HepG2 (cell line): ENCODE measurements at regions not wholly inside any gene's neighbourhood (a gene's known extent, or its start where the extent isn't known, plus 50 kb on each side); places are given as distances from the start of the nearest gene placed in this dataset.

Source experiments
- ATAC-seq: fragments of 200-7000 bp; cut with Tn5 transposase; 3 replicates; pipeline ENCODE4 v1.9.1; 2020; ENCODE audit warnings: mild to moderate bottlenecking, moderate library complexity
- BruUV-seq: library from RNA; stranded (reverse); fragments of 400-500 nt; replicated peaks from 2 replicates; lab custom pipeline; 2021; lab: Mats Ljungman, UMichigan
- CTCF ChIA-PET: fragments of 300-600 bp; formaldehyde crosslinking; extraction: SDS; loops from one replicate; lab custom pipeline; 2021; ENCODE audit warnings: low total read pairs, inconsistent platforms, low intra/inter-chr PET ratio; lab: Yijun Ruan, JAX
- POLR2A ChIA-PET: fragments of 350-600 bp; sonication (Branson Sonifier 250); formaldehyde crosslinking; loops from one replicate; lab custom pipeline; 2020; ENCODE audit warnings: antibody characterized with exemption, inconsistent platforms; lab: Yijun Ruan, JAX
- DNase-seq: peaks from one replicate; pipeline ENCODE4 v3.0.0-alpha.2; 2015; ENCODE audit warnings: low spot score
- FAIRE-seq: peaks from 3 replicates; lab custom pipeline; 2011; peaks lifted over from hg19 to GRCh38; lab: Jason Lieb, UNC
- H2AFZ ChIP-seq: one replicate; pipeline ENCODE4 v1.6.1; 2011; ENCODE audit warnings: low read length, inconsistent platforms
- H3K27ac ChIP-seq: fragments of 300-600 bp; 3 replicates; pipeline ENCODE4 v1.8.0; 2011; ENCODE audit warnings: mixed run types, mild to moderate bottlenecking, mixed read lengths, low read length, inconsistent platforms; ENCODE audit not compliant: insufficient read depth; ENCODE audit errors: extremely low read length
- H3K27me3 ChIP-seq, 2 experiments: fragments of 200-600 bp in 1 of 2; 2 replicates in 1 of 2; 3 replicates in 1 of 2; pipeline versions ENCODE4 v1.6.0 to v1.8.0; 2011; ENCODE audit warnings: low read length in 2 of 2, mild to moderate bottlenecking in 2 of 2, moderate library complexity in 2 of 2, inconsistent platforms in 1 of 2; ENCODE audit not compliant: insufficient read depth in 2 of 2, control insufficient read depth in 1 of 2
- H3K36me3 ChIP-seq, 2 experiments: fragments of 200-600 bp in 1 of 2; replicated peaks in 1 of 2; 2 replicates in 1 of 2; 3 replicates in 1 of 2; pipeline versions ENCODE4 v1.5.1 to v1.8.0; 2011; ENCODE audit warnings: low read length in 2 of 2, inconsistent platforms in 1 of 2; ENCODE audit not compliant: insufficient read depth in 2 of 2, control insufficient read depth in 1 of 2
- H3K4me1 ChIP-seq: 2 replicates; pipeline ENCODE4 v1.5.1; 2012; ENCODE audit warnings: low read length, inconsistent platforms; ENCODE audit not compliant: insufficient read depth
- H3K4me2 ChIP-seq: 2 replicates; pipeline ENCODE4 v1.6.0; 2011; ENCODE audit warnings: low read depth, low read length, inconsistent platforms
- H3K4me3 ChIP-seq, 3 experiments: fragments of 200-600 bp in 1 of 3; sonication (generic), shearing (Covaris generic) in 1 of 3; replicated peaks in 1 of 3; 2 replicates each; pipeline ENCODE4 v1.5.1; 2011 to 2016; ENCODE audit warnings: low read length in 3 of 3, inconsistent platforms in 2 of 3, low read depth in 2 of 3, mild to moderate bottlenecking in 2 of 3, control low read depth in 1 of 3, mixed read lengths in 1 of 3; ENCODE audit not compliant: insufficient read depth in 1 of 3
- H3K79me2 ChIP-seq: one replicate; pipeline ENCODE4 v1.6.1; 2011; ENCODE audit warnings: low read length, inconsistent platforms; ENCODE audit not compliant: insufficient read depth
- H3K9ac ChIP-seq: 2 replicates; pipeline ENCODE4 v1.6.0; 2011; ENCODE audit warnings: mild to moderate bottlenecking, low read depth, low read length, inconsistent platforms; ENCODE audit not compliant: insufficient read depth
- H3K9me3 ChIP-seq: 2 replicates; pipeline ENCODE4 v1.5.1; 2012; ENCODE audit warnings: mild to moderate bottlenecking, low read length
- H4K20me1 ChIP-seq: 2 replicates; pipeline ENCODE4 v1.6.0; 2011; ENCODE audit warnings: inconsistent platforms, mild to moderate bottlenecking, low read length, moderate library complexity; ENCODE audit not compliant: insufficient read depth
- ADNP ChIP-seq: sonication (generic); formaldehyde crosslinking; IDR thresholded peaks from 2 replicates; pipeline ENCODE4 v1.4.0; 2020; ENCODE audit warnings: missing genetic modification reagents
- ATRX ChIP-seq: sonication (generic); formaldehyde crosslinking; IDR thresholded peaks from 2 replicates; pipeline ENCODE4 v1.4.0; 2020; ENCODE audit warnings: missing genetic modification reagents, borderline replicate concordance
- DPF2 ChIP-seq: sonication (generic); formaldehyde crosslinking; IDR thresholded peaks from 2 replicates; pipeline ENCODE4 v1.4.0; 2020; ENCODE audit warnings: mild to moderate bottlenecking, low read depth, missing genetic modification reagents, borderline replicate concordance
- HDAC2 ChIP-seq: sonication (generic); formaldehyde crosslinking; IDR thresholded peaks from 2 replicates; pipeline ENCODE4 v1.4.0; 2020; ENCODE audit warnings: missing genetic modification reagents
- SAFB2 ChIP-seq: sonication (generic); formaldehyde crosslinking; IDR thresholded peaks from 2 replicates; pipeline ENCODE4 v1.5.1; 2020; ENCODE audit warnings: missing genetic modification reagents, low read depth, mild to moderate bottlenecking, borderline replicate concordance
- SUZ12 ChIP-seq: fragments of 150-350 bp; IDR thresholded peaks from 2 replicates; pipeline ENCODE4 v1.6.1; 2014; ENCODE audit warnings: low read depth, low read length
- SYNCRIP ChIP-seq: fragments of 200-400 bp; formaldehyde crosslinking; IDR thresholded peaks from 2 replicates; pipeline ENCODE4 v1.6.1; 2018; ENCODE audit warnings: mild to moderate bottlenecking, low read depth, low read length; ENCODE audit not compliant: insufficient read depth
- ZBTB1 ChIP-seq: sonication (generic); formaldehyde crosslinking; IDR thresholded peaks from 2 replicates; pipeline ENCODE4 v1.4.0; 2020; ENCODE audit warnings: missing genetic modification reagents, borderline replicate concordance
- ZFX ChIP-seq: sonication (generic); formaldehyde crosslinking; IDR thresholded peaks from 2 replicates; pipeline ENCODE4 v1.4.0; 2020; ENCODE audit warnings: mild to moderate bottlenecking, low read depth, missing genetic modification reagents, moderate library complexity
- ZNF224 ChIP-seq: sonication (generic); formaldehyde crosslinking; IDR thresholded peaks from 2 replicates; pipeline ENCODE4 v1.5.0; 2020; ENCODE audit warnings: mild to moderate bottlenecking, missing genetic modification reagents
- ZNF605 ChIP-seq: sonication (generic); formaldehyde crosslinking; IDR thresholded peaks from 2 replicates; pipeline ENCODE4 v1.8.0; 2022; ENCODE audit warnings: mild to moderate bottlenecking, missing genetic modification reagents
- WGBS: methylation state at CpG from one replicate; pipeline ENCODE4 v1.1.6; 2017; ENCODE audit warnings: low lambda C conversion rate; 5-methylcytosine and 5-hydroxymethylcytosine counted together
- in situ Hi-C: cut with HindIII; loops from 2 replicates; pipeline ENCODE4 v1.10.0; 2017; ENCODE audit warnings: low pct_unique_long_range_greater_than_20kb; ENCODE audit not compliant: extremely low pct_ligation_motif_present
- intact Hi-C: fragments of 100-400 bp; cut with micrococcal nuclease; formaldehyde crosslinking; loops from one replicate; pipeline ENCODE4 v1.10.0; 2022; ENCODE audit not compliant: unreplicated experiment
- TF ChIP-seq, protein P1 (sequence below): sonication (generic); formaldehyde crosslinking; IDR thresholded peaks from 2 replicates; pipeline ENCODE4 v1.8.0; 2022; ENCODE audit warnings: mild to moderate bottlenecking, missing genetic modification reagents; ENCODE audit not compliant: insufficient replicate concordance
- TF ChIP-seq, protein P2 (sequence below): sonication (generic); formaldehyde crosslinking; IDR thresholded peaks from 2 replicates; pipeline ENCODE4 v1.5.0; 2020; ENCODE audit warnings: missing genetic modification reagents

DNA sequence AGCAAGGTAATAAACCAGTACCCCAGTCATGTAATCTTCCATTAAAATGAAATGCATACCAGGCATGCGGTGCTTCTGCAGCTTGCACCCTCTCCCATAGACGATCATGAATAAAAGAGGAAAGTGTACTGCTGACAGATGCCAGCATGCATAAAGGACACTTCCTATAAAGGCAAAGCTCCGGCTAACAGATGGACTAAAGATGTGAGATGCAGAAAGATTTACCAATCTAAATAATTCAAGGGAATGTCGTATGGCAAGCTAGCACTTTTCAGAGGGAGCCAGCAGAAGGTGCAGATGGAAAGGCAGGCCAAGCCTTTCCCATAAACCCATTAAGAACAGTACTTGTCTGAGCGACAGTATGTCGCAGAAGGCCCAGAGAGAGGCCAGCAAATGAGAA, 542.0 kb downstream of the NUF2 start:
- ChIA-PET POLR2A (no interaction called here), CTCF (no interaction called here)
- in situ Hi-C loops: no loop called here

GRCh38 chr1:163864207-163864606, 542.5 kb downstream of the NUF2 start:
- H3K27me3 ChIP-seq: no peaks in the 10 kb centered on the region
- ChIA-PET POLR2A (no interaction called here), CTCF (no interaction called here)
- FAIRE-seq: no peak
- H3K9me3 ChIP-seq: peaks cover 88% of the 10 kb centered on the region
- H4K20me1 ChIP-seq: no peaks in the 10 kb centered on the region
- no peak overlapping the region for H3K27ac ChIP-seq
- BruUV-seq: no TSS peak
- H3K4me3 ChIP-seq: no peak overlapping the region
- no peak for ATAC-seq
- no peaks in the 10 kb centered on the region for H3K36me3 ChIP-seq
- H3K9ac ChIP-seq: no peak overlapping the region
- DNase-seq: no peak
- H3K4me1 ChIP-seq: no peaks in the 10 kb centered on the region
- no peak overlapping the region for H2AFZ ChIP-seq
- no peaks in the 10 kb centered on the region for H3K79me2 ChIP-seq
- H3K4me2 ChIP-seq: no peak overlapping the region
- intact Hi-C loops: no loop called here
- 43% methylated on average over 1 of the region's 1 CpG for WGBS
- in situ Hi-C loops: no loop called here
- TF ChIP-seq SYNCRIP: no peak
- no peak for TF ChIP-seq HDAC2 (CRISPR knock-in tag)
- no peak for TF ChIP-seq SUZ12
- no peak for TF ChIP-seq ZBTB1
- TF ChIP-seq, protein P1, sequence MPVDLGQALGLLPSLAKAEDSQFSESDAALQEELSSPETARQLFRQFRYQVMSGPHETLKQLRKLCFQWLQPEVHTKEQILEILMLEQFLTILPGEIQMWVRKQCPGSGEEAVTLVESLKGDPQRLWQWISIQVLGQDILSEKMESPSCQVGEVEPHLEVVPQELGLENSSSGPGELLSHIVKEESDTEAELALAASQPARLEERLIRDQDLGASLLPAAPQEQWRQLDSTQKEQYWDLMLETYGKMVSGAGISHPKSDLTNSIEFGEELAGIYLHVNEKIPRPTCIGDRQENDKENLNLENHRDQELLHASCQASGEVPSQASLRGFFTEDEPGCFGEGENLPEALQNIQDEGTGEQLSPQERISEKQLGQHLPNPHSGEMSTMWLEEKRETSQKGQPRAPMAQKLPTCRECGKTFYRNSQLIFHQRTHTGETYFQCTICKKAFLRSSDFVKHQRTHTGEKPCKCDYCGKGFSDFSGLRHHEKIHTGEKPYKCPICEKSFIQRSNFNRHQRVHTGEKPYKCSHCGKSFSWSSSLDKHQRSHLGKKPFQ (CRISPR knock-in tag): no peak
- TF ChIP-seq SAFB2 (CRISPR knock-in tag): no peak
- TF ChIP-seq ATRX (CRISPR knock-in tag): no peak

More for the DNA sequence above, 542.0 kb downstream of the NUF2 start:
- intact Hi-C loops: no loop called here
- H4K20me1 ChIP-seq: no peaks in the 10 kb centered on the region
- WGBS: 0% methylated on average over 6 of the region's 6 CpGs
- ATAC-seq (no peak), DNase-seq (no peak), FAIRE-seq (no peak)
- no peak overlapping the region for H3K9ac ChIP-seq
- no peak for TF ChIP-seq ZNF605
- TF ChIP-seq ZFX (CRISPR knock-in tag): no peak
- TF ChIP-seq ADNP: no peak
- TF ChIP-seq SAFB2 (CRISPR knock-in tag): no peak
- no peak for TF ChIP-seq ZNF224 (CRISPR knock-in tag)
- TF ChIP-seq, protein P2, sequence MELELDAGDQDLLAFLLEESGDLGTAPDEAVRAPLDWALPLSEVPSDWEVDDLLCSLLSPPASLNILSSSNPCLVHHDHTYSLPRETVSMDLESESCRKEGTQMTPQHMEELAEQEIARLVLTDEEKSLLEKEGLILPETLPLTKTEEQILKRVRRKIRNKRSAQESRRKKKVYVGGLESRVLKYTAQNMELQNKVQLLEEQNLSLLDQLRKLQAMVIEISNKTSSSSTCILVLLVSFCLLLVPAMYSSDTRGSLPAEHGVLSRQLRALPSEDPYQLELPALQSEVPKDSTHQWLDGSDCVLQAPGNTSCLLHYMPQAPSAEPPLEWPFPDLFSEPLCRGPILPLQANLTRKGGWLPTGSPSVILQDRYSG (CRISPR knock-in tag): no peak
- TF ChIP-seq DPF2: no peak
- peaks cover 88% of the 10 kb centered on the region for H3K9me3 ChIP-seq
- H3K4me2 ChIP-seq: no peak overlapping the region
- H3K36me3 ChIP-seq: no peaks in the 10 kb centered on the region
- no peaks in the 10 kb centered on the region for H3K27me3 ChIP-seq
- no peaks in the 10 kb centered on the region for H3K79me2 ChIP-seq
- no peaks in the 10 kb centered on the region for H3K4me1 ChIP-seq
- H3K27ac ChIP-seq: no peak overlapping the region
- BruUV-seq: no TSS peak
- H2AFZ ChIP-seq: no peak overlapping the region
- no peak overlapping the region for H3K4me3 ChIP-seq
